ENCODE measurements at regions not wholly inside any gene's neighbourhood (a gene's known extent, or its start where the extent isn't known, plus 50 kb on each side); places are given as distances from the start of the nearest gene placed in this dataset.
"Not testable (repeated sequence)": the region's sequence is repeated elsewhere in the genome, so short reads cannot be mapped to it uniquely, and the experiment has no call there.

- Histone ChIP-seq H3K27ac (no peak overlapping the region), H3K4me1 (no peaks in the 10 kb centered on the region), H3K27me3 (no peaks in the 10 kb centered on the region), H3K4me3 (no peak overlapping the region), H3K36me3 (no peaks in the 10 kb centered on the region), H3K9me3 (no peaks in the 10 kb centered on the region)
- ATAC-seq (ENCODE audit: low FRiP score in 2 of 2) (no peak), DNase-seq (peak in 1 of 2 donors; percentile 11)
- WGBS, 2 donors, result 85 to 86% methylated on average over 7 of the region's 7 CpGs
- TF ChIP-seq POLR2AphosphoS5 (IDR thresholded peaks at IDR 0.05) (no peak), POLR2A (IDR thresholded peaks at IDR 0.05) (no peak), CTCF (IDR thresholded peaks at IDR 0.05) (no peak), EP300 (IDR thresholded peaks at IDR 0.05) (no peak)
Observed at GRCh38 chr22:23466351-23466750, 113.7 kb downstream of the IGLL1 start.

DNA sequence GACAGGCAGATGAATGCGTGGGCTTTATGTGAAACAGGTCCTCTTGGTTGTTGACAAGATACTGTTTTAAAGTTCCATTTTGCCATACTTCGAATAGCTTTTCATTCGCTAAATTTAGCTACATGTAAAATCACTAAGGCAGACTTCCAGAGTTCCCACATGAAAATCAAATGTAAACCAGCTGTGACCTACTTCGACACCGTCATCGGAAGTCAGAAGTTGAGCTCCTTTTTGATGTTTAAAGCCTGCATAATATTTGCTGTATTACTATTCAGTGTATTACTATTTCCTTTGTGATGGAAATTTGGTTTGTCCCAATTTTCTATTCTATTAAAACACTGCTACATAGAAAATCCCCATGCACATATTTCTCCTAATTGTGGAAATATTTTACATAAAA, 115.3 kb downstream of the IGLL1 start:
- not testable (repeated sequence) for DNase-seq; H3K9me3 ChIP-seq; H3K27ac ChIP-seq; H3K27me3 ChIP-seq; H3K4me3 ChIP-seq; H3K4me1 ChIP-seq; ATAC-seq (ENCODE audit: low FRiP score in 2 of 2); H3K36me3 ChIP-seq
- 70 to 71% methylated on average over 6 of the region's 6 CpGs for WGBS, 2 donors

DNA sequence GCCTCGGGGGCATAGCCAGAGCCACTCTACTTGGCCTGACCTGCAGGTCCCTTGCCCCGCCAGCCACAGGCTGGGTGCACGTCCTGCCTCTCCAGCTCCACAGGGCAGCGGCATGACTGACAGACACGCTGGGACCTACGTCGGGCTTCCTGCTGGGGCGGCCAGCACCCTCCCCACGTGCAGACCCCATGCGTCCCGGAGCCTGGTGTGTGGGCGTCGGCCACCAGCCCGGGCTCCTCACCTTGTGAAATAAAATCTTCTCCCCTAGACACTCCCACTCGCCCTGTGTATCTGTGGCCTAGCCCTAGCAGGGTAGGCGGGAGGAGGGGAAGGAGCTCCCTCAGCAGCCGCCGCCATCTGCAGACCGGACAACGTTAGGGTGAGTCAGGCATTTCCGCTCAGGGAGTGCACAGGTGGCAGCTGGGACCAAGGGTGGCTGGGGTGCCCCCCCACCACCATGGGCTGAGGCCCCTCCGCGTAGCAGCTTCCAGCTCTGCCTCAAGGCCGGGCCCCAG, 119.5 kb downstream of the IGLL1 start:
- WGBS, 2 donors, result 64 to 80% methylated on average over 1 to 14 of the region's 24 CpGs
- peak in 1 of 2 donors; percentile 72 for DNase-seq
- not testable (repeated sequence) for H3K36me3 ChIP-seq, H3K4me3 ChIP-seq, H3K4me1 ChIP-seq, H3K9me3 ChIP-seq, H3K27me3 ChIP-seq, H3K27ac ChIP-seq
- peak in 1 of 2 donors; percentile 56 for ATAC-seq (ENCODE audit: low FRiP score in 2 of 2)

GRCh38 chr22:23459645-23460516, 120.2 kb downstream of the IGLL1 start:
- H3K9me3 ChIP-seq, H3K4me1 ChIP-seq, H3K4me3 ChIP-seq, H3K27me3 ChIP-seq, H3K36me3 ChIP-seq, H3K27ac ChIP-seq: not testable (repeated sequence)
- 56 to 80% methylated on average over 5 to 24 of the region's 24 CpGs for WGBS, 2 donors
- ATAC-seq (ENCODE audit: low FRiP score in 2 of 2) (peak in 1 of 2 donors; percentile 28), DNase-seq (peak in 1 of 2 donors; percentile 70)

DNA sequence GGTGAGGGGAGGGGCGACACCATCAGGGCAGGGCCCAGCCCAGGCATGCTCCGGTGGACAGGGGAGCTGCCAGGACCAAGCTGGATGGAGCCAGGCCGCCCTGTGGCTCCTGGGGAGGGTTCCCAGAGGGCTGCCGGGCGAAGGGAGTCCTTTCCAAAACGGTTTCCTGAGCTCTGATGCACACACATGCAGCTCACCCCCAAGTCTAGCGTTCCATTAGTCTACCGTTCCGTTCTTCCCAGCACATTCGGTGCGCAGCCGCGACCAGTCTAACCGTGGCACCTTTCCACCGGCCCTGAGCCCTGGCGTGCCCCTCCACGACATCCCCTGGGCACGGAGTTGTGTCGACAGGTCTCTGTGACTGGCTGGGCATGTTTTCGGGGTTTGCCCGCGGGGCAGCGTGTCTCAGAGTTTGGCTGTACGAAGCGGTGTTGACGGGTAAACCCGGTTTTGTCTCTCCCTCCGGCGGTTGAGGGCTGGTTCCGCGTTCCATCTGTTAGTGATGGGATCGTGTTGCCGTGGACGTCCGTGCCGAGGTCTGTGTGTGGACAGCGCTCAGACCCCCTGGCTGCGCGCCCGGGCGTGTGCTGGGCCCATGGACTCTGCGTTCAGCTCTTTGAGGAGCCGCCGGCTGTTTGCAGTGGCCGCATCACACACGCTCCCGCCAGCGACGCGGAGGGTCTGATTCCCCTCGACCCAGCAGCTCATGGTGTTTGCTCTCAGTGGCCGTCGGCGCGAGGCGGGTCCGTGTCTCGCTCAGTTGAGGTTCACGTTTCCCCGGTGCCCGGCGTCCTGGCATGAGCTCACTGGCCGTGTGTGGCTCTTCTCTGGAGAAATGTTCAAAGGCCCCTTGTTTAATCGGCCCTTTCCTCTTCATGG, 121.2 kb downstream of the IGLL1 start:
- WGBS, 2 donors, result 94% methylated on average over 38 to 62 of the region's 64 CpGs
- Histone ChIP-seq H3K4me1 (no peaks in the 10 kb centered on the region), H3K27me3 (no peaks in the 10 kb centered on the region), H3K4me3 (no peak overlapping the region), H3K9me3 (no peaks in the 10 kb centered on the region), H3K27ac (no peak overlapping the region), H3K36me3 (no peaks in the 10 kb centered on the region)
- ATAC-seq (ENCODE audit: low FRiP score in 2 of 2), result no peak
- TF ChIP-seq POLR2A (IDR thresholded peaks at IDR 0.05) (no peak), EP300 (IDR thresholded peaks at IDR 0.05) (no peak), CTCF (IDR thresholded peaks at IDR 0.05) (no peak), POLR2AphosphoS5 (IDR thresholded peaks at IDR 0.05) (no peak)
- DNase-seq, result peak in 1 of 2 donors; percentile 79

DNA sequence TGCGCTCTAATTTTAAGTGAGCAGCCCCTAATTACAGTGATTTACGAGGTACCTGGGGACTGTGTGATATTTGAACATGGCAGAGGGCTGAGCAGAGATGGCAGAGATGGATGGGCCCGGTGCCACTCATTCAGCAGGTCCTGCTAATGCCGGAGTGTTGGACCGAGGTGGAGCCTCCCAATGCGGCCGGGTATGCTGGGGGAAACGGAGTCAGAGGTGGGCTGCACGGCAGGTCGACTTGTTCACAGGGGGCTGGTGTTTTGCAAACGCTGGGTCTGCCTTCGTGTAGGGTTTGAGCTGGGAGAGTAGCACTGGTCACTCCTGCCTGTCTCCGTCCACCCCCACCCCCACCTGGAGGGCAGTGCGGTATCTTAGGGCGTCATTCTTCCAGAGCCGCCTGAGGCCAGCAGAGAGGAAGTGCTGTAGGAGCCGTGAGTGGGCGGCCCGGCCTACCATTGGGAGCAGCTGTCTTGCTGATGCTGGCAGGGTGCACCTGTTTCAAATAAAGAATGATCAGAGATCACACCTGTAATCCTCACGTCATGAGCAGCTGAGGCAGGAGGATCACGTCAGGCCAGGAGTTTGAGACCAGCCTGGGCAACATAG, 122.6 kb downstream of the IGLL1 start:
- TF ChIP-seq EP300 (IDR thresholded peaks at IDR 0.05), result no peak
- no peak for TF ChIP-seq POLR2A (IDR thresholded peaks at IDR 0.05)
- no peak for TF ChIP-seq POLR2AphosphoS5 (IDR thresholded peaks at IDR 0.05)
- no peak for TF ChIP-seq CTCF (IDR thresholded peaks at IDR 0.05)
- no peak overlapping the region for H3K27ac ChIP-seq
- H3K4me3 ChIP-seq, result no peak overlapping the region
- 67 to 78% methylated on average over 21 of the region's 21 CpGs for WGBS, 2 donors
- no peak for ATAC-seq (ENCODE audit: low FRiP score in 2 of 2)
- H3K36me3 ChIP-seq, result no peaks in the 10 kb centered on the region
- no peaks in the 10 kb centered on the region for H3K9me3 ChIP-seq
- DNase-seq, result no peak
- H3K4me1 ChIP-seq, result no peaks in the 10 kb centered on the region
- no peaks in the 10 kb centered on the region for H3K27me3 ChIP-seq

GRCh38 chr22:23456666-23457379, 123.3 kb downstream of the IGLL1 start:
- H3K27me3 ChIP-seq, H3K4me3 ChIP-seq, H3K4me1 ChIP-seq, H3K9me3 ChIP-seq, H3K27ac ChIP-seq, H3K36me3 ChIP-seq: not testable (repeated sequence)
- DNase-seq, result peak in 1 of 2 donors; percentile 65
- 46 to 60% methylated on average over 6 to 27 of the region's 27 CpGs for WGBS, 2 donors
- ATAC-seq (ENCODE audit: low FRiP score in 2 of 2), result peak in 1 of 2 donors; percentile 18

- not testable (repeated sequence) for ATAC-seq (ENCODE audit: low FRiP score in 2 of 2); H3K4me1 ChIP-seq; H3K4me3 ChIP-seq; DNase-seq; H3K27me3 ChIP-seq; H3K36me3 ChIP-seq; H3K9me3 ChIP-seq; H3K27ac ChIP-seq
- 79 to 86% methylated on average over 9 of the region's 9 CpGs for whole genome bisulfite sequencing, 2 donors
Observed at GRCh38 chr22:23454345-23454744, 125.7 kb downstream of the IGLL1 start.
